Hepatocyte (in vitro differentiated cells): ENCODE measurements at regions not wholly inside any gene's neighbourhood (a gene's known extent, or its start where the extent isn't known, plus 50 kb on each side); places are given as distances from the start of the nearest gene placed in this dataset.

Experiments
- DNase-seq: peaks from one replicate; pipeline ENCODE4 v3.0.0-alpha.2; 2016; ENCODE audit warnings: low spot score
- H2AFZ ChIP-seq: fragments of 200-600 bp; sonication (generic); 2 replicates; pipeline ENCODE4 v1.6.0; 2016; ENCODE audit warnings: antibody characterized with exemption, mild to moderate bottlenecking
- H3K27ac ChIP-seq: fragments of 200-600 bp; sonication (generic); 2 replicates; pipeline ENCODE4 v1.5.1; 2016; ENCODE audit warnings: mild to moderate bottlenecking
- H3K27me3 ChIP-seq: fragments of 200-600 bp; sonication (generic); 2 replicates; pipeline ENCODE4 v1.6.1; 2016
- H3K36me3 ChIP-seq: fragments of 200-600 bp; sonication (generic); replicated peaks from 2 replicates; pipeline ENCODE4 v1.5.1; 2016; ENCODE audit warnings: low read depth; ENCODE audit not compliant: insufficient read depth
- H3K4me1 ChIP-seq: fragments of 200-600 bp; sonication (generic); 2 replicates; pipeline ENCODE4 v1.5.1; 2016; ENCODE audit warnings: mild to moderate bottlenecking, moderate library complexity; ENCODE audit not compliant: insufficient read depth
- H3K4me2 ChIP-seq: fragments of 200-600 bp; sonication (generic); 2 replicates; pipeline ENCODE4 v1.6.0; 2016
- H3K4me3 ChIP-seq: fragments of 200-600 bp; sonication (generic); 2 replicates; pipeline ENCODE4 v1.5.1; 2016; ENCODE audit warnings: mild to moderate bottlenecking
- H3K79me2 ChIP-seq: fragments of 200-600 bp; sonication (generic); 2 replicates; pipeline ENCODE4 v1.6.0; 2017; ENCODE audit warnings: mild to moderate bottlenecking
- H3K9me2 ChIP-seq: fragments of 200-600 bp; sonication (generic); replicated peaks from 2 replicates; pipeline ENCODE4 v1.6.0; 2017; ENCODE audit warnings: mild to moderate bottlenecking; ENCODE audit not compliant: insufficient read depth
- H3K9me3 ChIP-seq: fragments of 200-600 bp; sonication (generic); 2 replicates; pipeline ENCODE4 v1.5.1; 2016; ENCODE audit warnings: low read depth, mild to moderate bottlenecking
- H4K20me1 ChIP-seq: fragments of 200-600 bp; sonication (generic); 2 replicates; pipeline ENCODE4 v1.6.0; 2016; ENCODE audit warnings: mild to moderate bottlenecking; ENCODE audit not compliant: insufficient read depth, poor library complexity, severe bottlenecking
- CTCF ChIP-seq: fragments of 200-600 bp; sonication (generic); IDR thresholded peaks from 2 replicates; pipeline ENCODE4 v1.5.1; 2016; ENCODE audit warnings: antibody characterized with exemption, mild to moderate bottlenecking; ENCODE audit not compliant: poor library complexity
- EZH2 ChIP-seq: fragments of 200-600 bp; sonication (generic); IDR thresholded peaks from 2 replicates; pipeline ENCODE4 v1.6.1; 2016; ENCODE audit warnings: antibody characterized with exemption, mild to moderate bottlenecking, borderline replicate concordance
- EZH2phosphoT487 ChIP-seq: fragments of 200-600 bp; sonication (generic); IDR thresholded peaks from one replicate; pipeline ENCODE4 v1.6.1; 2018; ENCODE audit warnings: antibody characterized with exemption, mild to moderate bottlenecking, low read depth, moderate library complexity; ENCODE audit not compliant: unreplicated experiment, severe bottlenecking
- WGBS: methylation state at CpG from one replicate; pipeline ENCODE4 v1.1.6; 2016; ENCODE audit warnings: low lambda C conversion rate; ENCODE audit errors: missing lambda C conversion rate; 5-methylcytosine and 5-hydroxymethylcytosine counted together

- no peak for DNase-seq
- WGBS = 60% methylated on average over 2 of the region's 2 CpGs
Observed at GRCh38 chr15:46266661-46267060, 631.8 kb downstream of the SQOR start.

DNA sequence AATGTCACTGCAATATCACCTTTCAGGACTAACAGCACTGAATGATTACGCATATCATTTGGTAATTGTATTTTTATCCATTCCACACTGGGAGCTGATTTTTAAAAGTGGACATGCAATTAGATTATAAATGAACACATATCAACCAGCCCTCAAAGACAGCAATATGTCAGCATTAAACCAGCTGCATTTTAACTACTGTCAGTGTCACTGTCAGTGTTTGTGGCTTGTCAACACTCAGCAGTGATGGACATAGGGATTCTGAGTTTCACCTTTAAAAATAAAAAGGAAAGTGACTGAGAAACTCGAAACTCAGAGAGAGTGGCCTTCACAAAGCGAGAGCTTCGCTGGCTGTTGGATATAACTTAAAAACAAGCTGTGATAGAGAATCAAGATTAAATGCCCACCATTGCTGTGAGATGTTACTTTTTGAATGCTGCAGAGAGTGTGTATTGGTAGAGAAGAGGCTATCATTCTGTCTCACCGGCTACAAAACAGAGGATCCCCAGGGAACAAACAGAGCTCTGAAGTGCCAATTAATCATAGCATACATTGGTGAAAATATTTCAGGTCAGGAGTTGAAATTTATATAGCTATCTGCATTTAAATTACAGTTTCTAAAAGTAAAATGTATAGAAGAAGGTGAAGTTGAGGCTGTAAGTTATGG lies 635.8 kb downstream of the SQOR start:
- Histone ChIP-seq H3K9me2 (no peaks in the 10 kb centered on the region), H3K4me1 (no peaks in the 10 kb centered on the region), H3K27ac (no peak overlapping the region), H3K36me3 (no peaks in the 10 kb centered on the region), H3K79me2 (no peaks in the 10 kb centered on the region), H3K4me2 (no peak overlapping the region), H3K9me3 (no peaks in the 10 kb centered on the region), H3K27me3 (no peaks in the 10 kb centered on the region), H4K20me1 (no peaks in the 10 kb centered on the region), H3K4me3 (no peak overlapping the region), H2AFZ (no peak overlapping the region)
- DNase-seq = no peak
- no peak for TF ChIP-seq EZH2phosphoT487
- no peak for TF ChIP-seq CTCF
- no peak for TF ChIP-seq EZH2
- 93% methylated on average over 5 of the region's 5 CpGs for WGBS

More at GRCh38 chr15:46266661-46267060, 631.8 kb downstream of the SQOR start:
- Histone ChIP-seq H3K4me1 (no peaks in the 10 kb centered on the region), H3K36me3 (no peaks in the 10 kb centered on the region), H3K9me3 (no peaks in the 10 kb centered on the region), H4K20me1 (no peaks in the 10 kb centered on the region), H3K27me3 (no peaks in the 10 kb centered on the region), H2AFZ (no peak overlapping the region), H3K4me3 (no peak overlapping the region), H3K79me2 (no peaks in the 10 kb centered on the region), H3K4me2 (no peak overlapping the region), H3K9me2 (no peaks in the 10 kb centered on the region), H3K27ac (peak overlapping the region; percentile 44)
- TF ChIP-seq EZH2 (no peak), CTCF (no peak), EZH2phosphoT487 (no peak)

GRCh38 chr15:46275701-46276100 lies 640.9 kb downstream of the SQOR start:
- no peaks in the 10 kb centered on the region for H3K36me3 ChIP-seq
- H3K4me2 ChIP-seq = no peak overlapping the region
- no peaks in the 10 kb centered on the region for H3K27me3 ChIP-seq
- no peak overlapping the region for H3K4me3 ChIP-seq
- 100% methylated on average over 1 of the region's 1 CpG for WGBS
- no peaks in the 10 kb centered on the region for H3K79me2 ChIP-seq
- H4K20me1 ChIP-seq = no peaks in the 10 kb centered on the region
- H2AFZ ChIP-seq = no peak overlapping the region
- TF ChIP-seq EZH2 (no peak), EZH2phosphoT487 (no peak), CTCF (no peak)
- no peak overlapping the region for H3K27ac ChIP-seq
- no peaks in the 10 kb centered on the region for H3K9me2 ChIP-seq
- H3K9me3 ChIP-seq = no peaks in the 10 kb centered on the region
- H3K4me1 ChIP-seq = peaks cover 6% of the 10 kb centered on the region
- DNase-seq = no peak

- no peak for TF ChIP-seq EZH2
- H3K79me2 ChIP-seq = no peaks in the 10 kb centered on the region
- no peak overlapping the region for H2AFZ ChIP-seq
- no peaks in the 10 kb centered on the region for H3K9me3 ChIP-seq
- H3K4me1 ChIP-seq = peaks cover 6% of the 10 kb centered on the region
- H3K27me3 ChIP-seq = no peaks in the 10 kb centered on the region
- no peak overlapping the region for H3K4me2 ChIP-seq
- no peaks in the 10 kb centered on the region for H3K9me2 ChIP-seq
- H3K36me3 ChIP-seq = no peaks in the 10 kb centered on the region
- no peak for DNase-seq
- H3K27ac ChIP-seq = no peak overlapping the region
- H3K4me3 ChIP-seq = no peak overlapping the region
- H4K20me1 ChIP-seq = no peaks in the 10 kb centered on the region
Observed at GRCh38 chr15:46277451-46277850, 642.6 kb downstream of the SQOR start.
